ENCODE measurements at regions not wholly inside any gene's neighbourhood (a gene's known extent, or its start where the extent isn't known, plus 50 kb on each side); places are given as distances from the start of the nearest gene placed in this dataset.

DNA sequence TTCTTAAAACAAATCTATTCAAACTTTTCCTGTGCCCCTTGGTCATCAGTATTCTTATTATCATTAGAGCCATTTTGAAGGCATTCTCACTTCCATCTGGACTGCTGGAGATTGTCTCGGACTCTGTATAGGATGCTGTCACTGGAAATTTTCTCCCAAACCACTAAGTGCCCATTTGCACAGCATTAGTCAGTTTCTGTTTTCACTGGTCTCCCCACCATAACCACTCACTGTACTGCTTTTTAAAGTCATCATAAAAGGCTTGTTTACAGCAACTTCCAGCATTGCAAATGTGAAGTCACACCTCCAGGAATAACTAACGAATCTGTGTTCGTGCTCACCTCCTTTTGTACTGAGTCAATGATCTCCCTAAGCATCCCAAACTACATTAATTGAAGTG is 150.9 kb upstream of the SERTAD2 start:
- POLR2A ChIA-PET, result no interaction called here
- FAIRE-seq (no peak), ATAC-seq (no peak), DNase-seq (ENCODE audit: low spot score) (no peak)
- in situ Hi-C loops (cut with HindIII; ENCODE audit: extremely low pct_ligation_motif_present, low pct_unique_long_range_greater_than_20kb) (no loop called here), intact Hi-C loops (cut with micrococcal nuclease; ENCODE audit: unreplicated experiment) (no loop called here)
- no peak overlapping the region for H3K4me3 ChIP-seq (replicated peaks in 1 of 3; ENCODE audit: insufficient read depth in 1 of 3, low read depth in 2 of 3, low read length in 3 of 3)
- H3K4me1 ChIP-seq (ENCODE audit: insufficient read depth, low read length), result no peaks in the 10 kb centered on the region
- H3K9ac ChIP-seq (ENCODE audit: insufficient read depth, low read depth, low read length), result no peak overlapping the region
- WGBS (ENCODE audit: low lambda C conversion rate), result 32% methylated on average over 3 of the region's 3 CpGs
- no peaks in the 10 kb centered on the region for H3K79me2 ChIP-seq (ENCODE audit: insufficient read depth, low read length)
- H3K4me2 ChIP-seq (ENCODE audit: low read depth, low read length), result no peak overlapping the region
- no peak overlapping the region for H2AFZ ChIP-seq (ENCODE audit: low read length)
- TF ChIP-seq RORA (CRISPR knock-in tag; IDR thresholded peaks at IDR 0.05) (no peak), HDAC6 (IDR thresholded peaks at IDR 0.05; ENCODE audit: low read depth, low read length) (no peak), ZFP37 (CRISPR knock-in tag; IDR thresholded peaks at IDR 0.05; ENCODE audit: borderline replicate concordance) (no peak), DNMT1 (CRISPR knock-in tag; IDR thresholded peaks at IDR 0.05) (no peak), ZNF850 (CRISPR knock-in tag; conservative IDR thresholded peaks at IDR 0.05) (no peak)
- CTCF ChIA-PET (ENCODE audit: low intra/inter-chr PET ratio, low total read pairs), result no interaction called here
- no TSS peak for BruUV-seq (replicated peaks)
- no peak overlapping the region for H3K27ac ChIP-seq (ENCODE audit: extremely low read length, insufficient read depth, low read length)
- peaks cover 0 to 25% of the 10 kb centered on the region in 2 experiments; a peak in 3 of 5 replicates for H3K27me3 ChIP-seq (ENCODE audit: control insufficient read depth in 1 of 2, insufficient read depth in 2 of 2, low read length in 2 of 2)
- no peaks in the 10 kb centered on the region for H4K20me1 ChIP-seq (ENCODE audit: insufficient read depth, low read length)
- H3K9me3 ChIP-seq (ENCODE audit: low read length), result no peaks in the 10 kb centered on the region
- H3K36me3 ChIP-seq (replicated peaks in 1 of 2; ENCODE audit: control insufficient read depth in 1 of 2, insufficient read depth in 2 of 2, low read length in 2 of 2), result no peaks in the 10 kb centered on the region

DNA sequence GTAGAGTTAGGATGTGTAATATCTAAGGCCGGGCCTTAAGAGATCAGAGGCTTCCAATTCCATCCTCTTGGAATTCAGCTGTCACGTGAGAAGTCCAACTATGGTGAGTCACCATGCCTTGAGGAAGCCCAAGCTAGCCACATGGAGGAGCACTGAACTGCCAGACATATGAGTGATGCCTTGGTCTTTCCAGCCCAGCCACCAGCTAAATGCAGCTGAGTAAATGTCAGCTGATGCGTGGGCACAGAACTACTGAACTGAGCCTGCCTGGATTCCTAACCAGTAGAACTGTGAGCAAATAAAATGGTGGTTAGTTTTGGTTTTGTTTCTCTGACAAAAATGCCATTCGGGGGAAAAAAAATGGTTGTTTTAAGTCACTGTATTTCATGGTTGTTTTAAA is 153.7 kb upstream of the SERTAD2 start:
- ChIA-PET CTCF (ENCODE audit: low intra/inter-chr PET ratio, low total read pairs) (no interaction called here), POLR2A (no interaction called here)
- Histone ChIP-seq H3K4me2 (ENCODE audit: low read depth, low read length) (no peak overlapping the region), H4K20me1 (ENCODE audit: insufficient read depth, low read length) (no peaks in the 10 kb centered on the region), H3K36me3 (replicated peaks in 1 of 2; ENCODE audit: control insufficient read depth in 1 of 2, insufficient read depth in 2 of 2, low read length in 2 of 2) (no peaks in the 10 kb centered on the region), H3K27me3 (ENCODE audit: control insufficient read depth in 1 of 2, insufficient read depth in 2 of 2, low read length in 2 of 2) (peaks cover 0 to 20% of the 10 kb centered on the region in 2 experiments; a peak in 2 of 5 replicates), H3K27ac (ENCODE audit: extremely low read length, insufficient read depth, low read length) (no peak overlapping the region), H3K4me1 (ENCODE audit: insufficient read depth, low read length) (no peaks in the 10 kb centered on the region), H3K9me3 (ENCODE audit: low read length) (no peaks in the 10 kb centered on the region), H3K4me3 (replicated peaks in 1 of 3; ENCODE audit: insufficient read depth in 1 of 3, low read depth in 2 of 3, low read length in 3 of 3) (no peak overlapping the region), H2AFZ (ENCODE audit: low read length) (no peak overlapping the region), H3K9ac (ENCODE audit: insufficient read depth, low read depth, low read length) (no peak overlapping the region), H3K79me2 (ENCODE audit: insufficient read depth, low read length) (no peaks in the 10 kb centered on the region)
- 19% methylated on average over 4 of the region's 4 CpGs for WGBS (ENCODE audit: low lambda C conversion rate)
- FAIRE-seq (no peak), DNase-seq (ENCODE audit: low spot score) (no peak), ATAC-seq (no peak)
- TF ChIP-seq FOSL2 (CRISPR knock-in tag; IDR thresholded peaks at IDR 0.05) (peak; percentile 42; the same call in 1 of the 2 replicates), BHLHE40 (IDR thresholded peaks at IDR 0.05; ENCODE audit: low read length) (peak; percentile 25; the same call in 1 of the 2 replicates), ZNF543 (CRISPR knock-in tag; IDR thresholded peaks at IDR 0.05) (no peak), PAX8 (CRISPR knock-in tag; IDR thresholded peaks at IDR 0.05; ENCODE audit: borderline replicate concordance) (no peak)
- intact Hi-C loops (cut with micrococcal nuclease; ENCODE audit: unreplicated experiment), result no loop called here
- in situ Hi-C loops (cut with HindIII; ENCODE audit: extremely low pct_ligation_motif_present, low pct_unique_long_range_greater_than_20kb), result no loop called here
- BruUV-seq (replicated peaks), result no TSS peak

All from HepG2 (cell line).